ENCODE measurements at regions not wholly inside any gene's neighbourhood (a gene's known extent, or its start where the extent isn't known, plus 50 kb on each side); places are given as distances from the start of the nearest gene placed in this dataset.

GRCh38 chr18:71209944-71210343, 921.1 kb downstream of the SOCS6 start:
- Mint-ChIP-seq H3K27me3 (ENCODE audit: low read depth) (no peaks in the 10 kb centered on the region), H3K9me3 (peaks cover 8% of the 10 kb centered on the region), H3K4me1 (no peaks in the 10 kb centered on the region), H3K36me3 (no peaks in the 10 kb centered on the region), H3K27ac (no peak overlapping the region), H3K4me3 (no peak overlapping the region)
- no peak for DNase-seq (ENCODE audit: low spot score in 2 of 2, unreplicated experiment in 2 of 2)
- no peak for TF ChIP-seq CTCF (IDR thresholded peaks at IDR 0.05; ENCODE audit: unreplicated experiment)

GRCh38 chr18:71194438-71194837, 905.6 kb downstream of the SOCS6 start:
- Mint-ChIP-seq H3K4me3 (no peak overlapping the region), H3K27me3 (ENCODE audit: low read depth) (peaks cover 5% of the 10 kb centered on the region), H3K4me1 (no peaks in the 10 kb centered on the region), H3K27ac (no peak overlapping the region), H3K36me3 (no peaks in the 10 kb centered on the region), H3K9me3 (no peaks in the 10 kb centered on the region)
- DNase-seq (ENCODE audit: low spot score in 2 of 2, unreplicated experiment in 2 of 2) = no peak
- TF ChIP-seq CTCF (IDR thresholded peaks at IDR 0.05; ENCODE audit: unreplicated experiment) = no peak

GRCh38 chr18:71189581-71189980, 900.7 kb downstream of the SOCS6 start:
- no peak overlapping the region for H3K4me3 Mint-ChIP-seq
- H3K27ac Mint-ChIP-seq = no peak overlapping the region
- no peaks in the 10 kb centered on the region for H3K36me3 Mint-ChIP-seq
- no peak for DNase-seq (ENCODE audit: low spot score in 2 of 2, unreplicated experiment in 2 of 2)
- H3K4me1 Mint-ChIP-seq = no peaks in the 10 kb centered on the region
- peaks cover 7% of the 10 kb centered on the region for H3K27me3 Mint-ChIP-seq (ENCODE audit: low read depth)
- no peak for TF ChIP-seq CTCF (IDR thresholded peaks at IDR 0.05; ENCODE audit: unreplicated experiment)
- no peaks in the 10 kb centered on the region for H3K9me3 Mint-ChIP-seq

GRCh38 chr18:71168557-71169145, 879.8 kb downstream of the SOCS6 start:
- no peak for TF ChIP-seq CTCF (IDR thresholded peaks at IDR 0.05; ENCODE audit: unreplicated experiment)
- no peaks in the 10 kb centered on the region for H3K4me1 Mint-ChIP-seq
- H3K36me3 Mint-ChIP-seq = no peaks in the 10 kb centered on the region
- H3K27me3 Mint-ChIP-seq (ENCODE audit: low read depth) = no peaks in the 10 kb centered on the region
- no peaks in the 10 kb centered on the region for H3K9me3 Mint-ChIP-seq
- H3K4me3 Mint-ChIP-seq = no peak overlapping the region
- no peak for DNase-seq (ENCODE audit: low spot score in 2 of 2, unreplicated experiment in 2 of 2)
- no peak overlapping the region for H3K27ac Mint-ChIP-seq

GRCh38 chr18:71136487-71136886, 847.6 kb downstream of the SOCS6 start:
- H3K4me1 Mint-ChIP-seq = no peaks in the 10 kb centered on the region
- no peak for DNase-seq (ENCODE audit: low spot score in 2 of 2, unreplicated experiment in 2 of 2)
- no peak overlapping the region for H3K4me3 Mint-ChIP-seq
- H3K36me3 Mint-ChIP-seq = no peaks in the 10 kb centered on the region
- no peak overlapping the region for H3K27ac Mint-ChIP-seq
- H3K27me3 Mint-ChIP-seq (ENCODE audit: low read depth) = no peaks in the 10 kb centered on the region
- TF ChIP-seq CTCF (IDR thresholded peaks at IDR 0.05; ENCODE audit: unreplicated experiment) = no peak
- peaks cover 2% of the 10 kb centered on the region for H3K9me3 Mint-ChIP-seq

GRCh38 chr18:71134122-71134521, 845.3 kb downstream of the SOCS6 start:
- Mint-ChIP-seq H3K36me3 (no peaks in the 10 kb centered on the region), H3K4me1 (no peaks in the 10 kb centered on the region), H3K9me3 (no peaks in the 10 kb centered on the region), H3K4me3 (no peak overlapping the region), H3K27me3 (ENCODE audit: low read depth) (no peaks in the 10 kb centered on the region), H3K27ac (no peak overlapping the region)
- DNase-seq (ENCODE audit: low spot score in 2 of 2, unreplicated experiment in 2 of 2) = no peak
- no peak for TF ChIP-seq CTCF (IDR thresholded peaks at IDR 0.05; ENCODE audit: unreplicated experiment)
